H1 (cell line): ENCODE measurements at regions not wholly inside any gene's neighbourhood (a gene's known extent, or its start where the extent isn't known, plus 50 kb on each side); places are given as distances from the start of the nearest gene placed in this dataset.

Experiments
- JUN ChIP-seq: IDR thresholded peaks from 2 replicates; pipeline ENCODE4 v1.6.1; 2011; ENCODE audit warnings: low read depth, mild to moderate bottlenecking, improper control_type of control experiment, low read length
- NRF1 ChIP-seq: IDR thresholded peaks from 2 replicates; pipeline ENCODE4 v1.6.1; 2011; ENCODE audit warnings: mild to moderate bottlenecking, low read depth, low read length, improper control_type of control experiment
- TF ChIP-seq, protein P1 (sequence below): IDR thresholded peaks from 2 replicates; pipeline ENCODE4 v1.6.1; 2012; ENCODE audit warnings: low read length, inconsistent platforms

DNA sequence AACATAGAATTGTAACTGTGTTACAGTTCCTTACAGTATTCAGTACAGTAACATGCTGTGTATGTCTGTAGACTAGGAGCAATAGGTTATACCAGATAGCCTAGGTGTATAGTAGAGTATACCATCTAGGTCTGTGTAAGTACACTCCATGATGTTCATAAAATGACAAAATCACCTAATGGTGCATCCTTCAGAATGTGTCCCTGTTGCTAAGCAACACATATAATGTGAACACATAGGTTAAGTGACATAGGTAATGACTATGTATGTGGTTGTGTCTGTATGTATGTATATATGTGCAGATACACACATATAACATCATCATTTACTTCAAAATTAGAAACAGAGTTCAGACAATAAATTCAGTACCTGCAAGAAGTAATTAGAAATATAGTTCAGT lies 146.8 kb upstream of the GAP43 start (continued):
- TF ChIP-seq, protein P1, sequence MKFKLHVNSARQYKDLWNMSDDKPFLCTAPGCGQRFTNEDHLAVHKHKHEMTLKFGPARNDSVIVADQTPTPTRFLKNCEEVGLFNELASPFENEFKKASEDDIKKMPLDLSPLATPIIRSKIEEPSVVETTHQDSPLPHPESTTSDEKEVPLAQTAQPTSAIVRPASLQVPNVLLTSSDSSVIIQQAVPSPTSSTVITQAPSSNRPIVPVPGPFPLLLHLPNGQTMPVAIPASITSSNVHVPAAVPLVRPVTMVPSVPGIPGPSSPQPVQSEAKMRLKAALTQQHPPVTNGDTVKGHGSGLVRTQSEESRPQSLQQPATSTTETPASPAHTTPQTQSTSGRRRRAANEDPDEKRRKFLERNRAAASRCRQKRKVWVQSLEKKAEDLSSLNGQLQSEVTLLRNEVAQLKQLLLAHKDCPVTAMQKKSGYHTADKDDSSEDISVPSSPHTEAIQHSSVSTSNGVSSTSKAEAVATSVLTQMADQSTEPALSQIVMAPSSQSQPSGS, result no peak
- no peak for TF ChIP-seq JUN
- TF ChIP-seq NRF1, result no peak
- TF ChIP-seq, all 59 proteins: peak for 0
